HG03558 (cell line): ENCODE measurements at regions not wholly inside any gene's neighbourhood (a gene's known extent, or its start where the extent isn't known, plus 50 kb on each side); places are given as distances from the start of the nearest gene placed in this dataset.
A peak's percentile ranks its signal among the peaks of the same experiment; 100 is the strongest.

Experiments used
- ATAC-seq: cut with Tn5 transposase; IDR thresholded peaks from one replicate; pipeline ENCODE4 v1.9.1; 2021; ENCODE audit warnings: moderate number of reproducible peaks; ENCODE audit not compliant: unreplicated experiment; ENCODE audit errors: extremely low read depth

- ATAC-seq, result no peak
These were observed 264.2 kb upstream of the TNP1 start for GRCh38 chr2:217124050-217124449.

GRCh38 chr2:217121565-217121964, 261.7 kb upstream of the TNP1 start:
- no peak for ATAC-seq

- no peak for ATAC-seq
These were observed 260.6 kb upstream of the TNP1 start for GRCh38 chr2:217120429-217120828.

GRCh38 chr2:217118559-217119284, 258.9 kb upstream of the TNP1 start:
- ATAC-seq, result no peak

- no peak for ATAC-seq
These were observed 257.7 kb upstream of the TNP1 start for GRCh38 chr2:217117523-217117922.

GRCh38 chr2:217116610-217117009, 256.7 kb upstream of the TNP1 start:
- ATAC-seq, result no peak

GRCh38 chr2:217114117-217114516, 254.3 kb upstream of the TNP1 start:
- no peak for ATAC-seq

- no peak for ATAC-seq
These were observed 253.6 kb upstream of the TNP1 start for GRCh38 chr2:217113491-217113890.

- ATAC-seq, result no peak
These were observed 250.7 kb upstream of the TNP1 start for GRCh38 chr2:217110550-217110949.

GRCh38 chr2:217108575-217109027, 248.7 kb upstream of the TNP1 start:
- no peak for ATAC-seq

GRCh38 chr2:217108086-217108485, 248.2 kb upstream of the TNP1 start:
- ATAC-seq, result no peak

- no peak for ATAC-seq
These were observed 247.6 kb upstream of the TNP1 start for GRCh38 chr2:217107480-217107879.

- ATAC-seq, result no peak
These were observed 246.8 kb upstream of the TNP1 start for GRCh38 chr2:217106650-217107014.

- no peak for ATAC-seq
These were observed 246.1 kb upstream of the TNP1 start for GRCh38 chr2:217105733-217106649.

- ATAC-seq, result no peak
These were observed 244.1 kb upstream of the TNP1 start for GRCh38 chr2:217103752-217104545.

- ATAC-seq, result no peak
These were observed 243.1 kb upstream of the TNP1 start for GRCh38 chr2:217102956-217103355.

- ATAC-seq, result peak; percentile 68
These were observed 242.1 kb upstream of the TNP1 start for GRCh38 chr2:217101972-217102371.

- no peak for ATAC-seq
These were observed 239.7 kb upstream of the TNP1 start for GRCh38 chr2:217099561-217099960.

GRCh38 chr2:217098435-217098834, 238.6 kb upstream of the TNP1 start:
- ATAC-seq, result no peak

- ATAC-seq, result no peak
These were observed 237.5 kb upstream of the TNP1 start for GRCh38 chr2:217097346-217097745.
